ENCODE measurements at regions not wholly inside any gene's neighbourhood (a gene's known extent, or its start where the extent isn't known, plus 50 kb on each side); places are given as distances from the start of the nearest gene placed in this dataset.

DNA sequence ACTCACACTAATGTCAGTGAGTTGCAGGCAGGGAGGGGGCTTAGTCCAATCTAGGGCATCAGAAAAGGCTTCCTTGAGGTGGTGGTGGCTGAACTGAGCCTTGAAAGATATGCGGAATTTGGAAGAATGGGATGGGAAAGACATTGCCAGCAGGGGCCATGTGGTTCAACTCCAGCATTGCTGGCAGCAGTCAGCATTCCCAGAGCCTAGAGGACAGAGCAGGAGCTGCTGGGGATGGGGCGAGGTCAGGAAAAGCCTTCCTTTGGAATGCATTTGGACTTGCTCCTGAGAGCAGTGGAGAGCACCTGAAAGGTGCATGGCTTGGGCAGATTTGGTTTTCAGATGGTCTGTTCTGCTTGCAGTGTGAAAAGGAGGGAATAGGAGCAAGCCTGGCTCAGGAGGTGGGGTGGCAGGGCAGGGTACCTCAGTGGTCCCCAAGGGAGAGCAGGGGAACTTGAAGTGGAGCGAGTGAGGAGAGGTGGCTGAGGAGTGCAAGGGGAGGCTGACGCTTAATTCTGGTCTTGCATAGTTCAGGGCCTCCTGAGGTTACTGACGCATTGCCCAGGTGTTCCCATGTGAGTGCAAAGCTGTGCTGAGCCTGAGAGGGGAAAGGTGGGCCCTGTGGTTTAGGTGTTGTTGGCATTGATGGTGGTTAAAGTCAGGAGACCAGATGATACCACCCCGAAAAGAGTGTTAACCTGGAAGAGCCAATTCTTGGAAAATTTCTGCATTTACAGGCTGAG, 112.1 kb upstream of the MGAT5 start:
- DNase-seq (ENCODE audit: low read depth in 2 of 2) = no peak

DNA sequence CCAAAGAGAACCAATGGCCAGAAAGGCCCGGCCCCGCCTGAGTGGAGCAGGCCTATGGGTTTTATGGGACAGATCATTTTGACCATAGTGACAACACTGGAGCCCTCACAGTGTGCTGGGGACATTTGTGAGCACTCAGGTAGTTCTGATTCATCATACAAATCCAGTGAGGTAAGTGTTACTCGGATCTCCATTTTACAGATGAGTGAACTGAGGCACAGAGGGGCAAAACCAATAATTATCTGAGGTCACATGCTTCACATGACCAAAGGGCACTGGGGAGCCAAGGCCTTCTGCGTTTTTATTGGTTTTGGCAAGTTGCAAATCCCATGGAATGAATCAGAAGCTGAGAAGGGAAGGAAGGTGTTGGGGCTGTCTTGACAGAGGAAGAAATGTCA, 111.5 kb upstream of the MGAT5 start:
- no peak for DNase-seq (ENCODE audit: low read depth in 2 of 2)

DNA sequence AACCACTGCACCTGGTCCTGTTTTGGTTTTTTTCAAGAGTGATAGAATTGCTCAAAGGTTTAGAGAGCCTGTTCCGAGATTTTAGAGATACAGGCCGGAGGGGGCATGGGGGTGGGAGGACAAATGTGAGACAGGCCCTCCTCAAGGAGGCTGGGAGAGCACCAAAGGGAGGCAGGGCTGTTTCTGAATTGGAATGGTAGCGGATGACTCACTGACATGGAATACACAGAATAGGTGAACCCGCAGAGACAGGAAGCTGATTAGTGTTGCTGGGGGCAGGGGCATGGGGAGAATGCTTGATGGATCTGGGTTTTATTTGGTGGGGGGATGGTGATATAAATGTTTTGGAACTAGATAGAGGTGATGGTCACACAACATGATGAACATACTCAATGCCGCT, 111.0 kb upstream of the MGAT5 start:
- DNase-seq (ENCODE audit: low read depth in 2 of 2) = no peak

- DNase-seq (ENCODE audit: low read depth in 2 of 2) = no peak
Measured at GRCh38 chr2:134143568-134143967, 110.3 kb upstream of the MGAT5 start.

GRCh38 chr2:134144081-134144596, 109.7 kb upstream of the MGAT5 start:
- DNase-seq (ENCODE audit: low read depth in 2 of 2) = no peak

- no peak for DNase-seq (ENCODE audit: low read depth in 2 of 2)
Measured at GRCh38 chr2:134144651-134145050, 109.2 kb upstream of the MGAT5 start.

DNA sequence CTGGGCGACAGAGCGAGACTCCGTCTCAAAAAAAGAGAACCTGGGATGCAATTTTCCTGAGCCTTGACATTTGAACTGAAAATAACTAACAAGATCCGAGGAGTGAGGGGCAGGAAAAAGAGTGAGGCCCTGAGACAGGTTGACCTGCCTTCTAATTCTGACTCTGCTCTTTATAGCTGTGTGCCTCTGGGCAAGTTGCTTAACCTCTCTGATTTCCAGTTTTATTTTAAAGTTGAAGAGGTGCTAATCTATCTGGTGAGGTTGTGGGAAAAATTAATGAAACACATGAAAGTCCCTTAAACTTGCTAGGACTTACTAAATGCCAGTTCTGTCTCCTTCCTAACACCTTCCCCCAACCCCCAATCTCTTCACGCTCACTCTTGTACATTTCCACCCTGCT, 108.4 kb upstream of the MGAT5 start:
- no peak for DNase-seq (ENCODE audit: low read depth in 2 of 2)

DNA sequence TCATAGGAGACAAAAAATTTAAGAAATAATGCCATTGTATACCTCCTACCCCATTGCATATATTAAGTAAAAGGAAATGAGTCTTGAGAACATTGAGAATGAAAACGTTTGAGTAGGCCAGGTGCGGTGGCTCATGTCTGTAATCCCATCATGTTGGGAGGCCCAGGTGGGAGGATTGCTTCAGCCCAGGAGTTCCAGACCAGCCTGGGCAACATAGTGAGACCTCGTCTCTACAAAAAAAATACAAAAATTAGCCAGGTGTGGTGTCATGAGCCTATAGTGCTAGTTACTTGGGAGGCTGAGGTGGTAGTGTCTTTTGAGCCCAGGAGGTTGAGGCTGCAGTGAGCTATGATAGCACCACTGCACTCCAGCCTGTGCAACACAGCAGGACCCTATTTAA, 107.7 kb upstream of the MGAT5 start:
- DNase-seq (ENCODE audit: low read depth in 2 of 2) = no peak

- DNase-seq (ENCODE audit: low read depth in 2 of 2) = no peak
Measured at GRCh38 chr2:134146620-134147019, 107.3 kb upstream of the MGAT5 start.

DNA sequence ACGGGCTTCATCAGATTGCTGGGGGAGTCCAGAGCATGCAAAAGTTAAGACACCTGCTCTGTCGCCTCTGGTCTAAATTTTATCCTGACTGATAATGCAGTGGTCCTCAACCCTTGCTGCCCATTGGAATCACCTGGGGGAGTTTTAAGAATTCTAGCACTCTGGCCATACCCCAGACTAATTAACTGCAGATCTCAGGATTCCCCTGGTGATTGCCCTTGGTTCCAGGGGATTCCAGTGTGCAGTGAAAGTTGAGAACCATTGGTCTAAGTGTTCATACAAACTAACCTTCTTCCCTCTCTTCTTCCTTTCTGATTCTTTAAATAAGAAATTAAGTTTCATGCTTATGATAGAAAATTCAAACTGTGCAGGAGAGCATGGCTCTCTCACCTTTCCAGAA, 105.7 kb upstream of the MGAT5 start:
- DNase-seq (ENCODE audit: low read depth in 2 of 2) = no peak

GRCh38 chr2:134148843-134149472, 104.9 kb upstream of the MGAT5 start:
- no peak for DNase-seq (ENCODE audit: low read depth in 2 of 2)

DNA sequence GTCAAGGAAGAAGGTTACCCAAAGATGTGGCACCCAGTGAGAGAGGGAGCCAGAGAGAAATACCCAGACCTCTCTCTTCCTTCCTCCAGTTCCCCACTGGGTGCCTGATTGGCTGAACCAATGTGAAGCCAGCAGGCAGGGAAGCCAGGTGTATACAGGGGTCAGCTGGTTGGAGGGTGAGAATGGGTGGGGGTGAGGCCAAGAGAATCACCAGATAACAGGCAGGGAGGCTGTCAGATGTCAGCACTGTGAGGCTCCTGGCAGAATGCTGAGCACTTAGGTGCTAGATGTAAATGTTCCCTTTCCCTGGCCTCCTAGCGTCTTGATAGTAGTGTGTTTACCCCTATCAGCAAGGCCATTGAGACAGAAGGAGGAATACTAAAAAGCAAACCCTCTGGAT, 104.0 kb upstream of the MGAT5 start:
- DNase-seq (ENCODE audit: low read depth in 2 of 2) = no peak

DNA sequence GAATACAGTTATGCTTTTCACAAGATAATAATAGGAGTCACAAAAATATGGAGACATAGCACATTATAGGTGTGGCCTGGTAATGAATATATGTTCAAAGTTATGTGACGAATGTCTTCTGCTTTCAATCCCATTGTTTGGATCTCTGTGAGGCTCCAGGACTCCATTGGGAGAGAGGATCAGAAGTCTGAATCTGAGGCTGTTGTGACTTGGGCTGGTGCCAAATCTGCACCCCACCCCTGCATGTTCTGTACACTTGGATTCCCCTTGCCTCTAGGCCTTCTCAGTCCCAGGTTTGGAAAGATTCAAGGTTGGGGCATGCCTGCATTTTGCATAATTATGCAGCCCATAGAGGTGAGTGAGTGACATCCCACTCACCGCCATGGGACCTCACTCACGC, 103.1 kb upstream of the MGAT5 start:
- DNase-seq (ENCODE audit: low read depth in 2 of 2) = no peak

- no peak for DNase-seq (ENCODE audit: low read depth in 2 of 2)
Measured at GRCh38 chr2:134152045-134153010, 101.5 kb upstream of the MGAT5 start.

DNA sequence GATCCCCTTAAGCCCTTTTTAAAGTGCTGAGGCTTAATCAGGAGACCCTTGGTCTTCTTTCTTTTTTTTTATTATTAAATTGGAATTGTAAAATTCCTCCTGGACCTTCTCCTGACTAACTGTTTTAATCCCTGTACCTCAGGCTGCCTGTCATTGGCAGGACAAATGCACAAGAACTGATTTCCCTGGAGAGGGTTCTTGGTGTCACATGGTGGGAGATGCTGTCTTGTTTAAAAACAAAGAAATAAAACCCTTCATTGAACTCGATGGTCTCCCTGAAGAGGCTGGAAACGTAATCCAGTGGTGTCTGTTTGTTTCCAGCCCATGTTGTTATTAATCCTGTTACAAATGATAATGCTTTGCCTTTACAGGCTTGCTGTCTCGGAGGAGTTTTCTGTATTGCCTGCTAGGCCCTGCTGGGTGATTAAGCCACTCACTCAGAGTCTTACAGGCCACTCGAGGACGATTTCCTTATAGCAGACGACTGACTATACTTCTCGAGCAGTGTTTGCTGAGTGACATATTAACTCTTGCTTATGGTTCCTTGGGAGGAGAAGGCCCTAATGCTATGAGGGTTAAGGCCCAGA, 100.5 kb upstream of the MGAT5 start:
- DNase-seq (ENCODE audit: low read depth in 2 of 2) = no peak

GRCh38 chr2:134154246-134154645, 99.6 kb upstream of the MGAT5 start:
- no peak for DNase-seq (ENCODE audit: low read depth in 2 of 2)

DNA sequence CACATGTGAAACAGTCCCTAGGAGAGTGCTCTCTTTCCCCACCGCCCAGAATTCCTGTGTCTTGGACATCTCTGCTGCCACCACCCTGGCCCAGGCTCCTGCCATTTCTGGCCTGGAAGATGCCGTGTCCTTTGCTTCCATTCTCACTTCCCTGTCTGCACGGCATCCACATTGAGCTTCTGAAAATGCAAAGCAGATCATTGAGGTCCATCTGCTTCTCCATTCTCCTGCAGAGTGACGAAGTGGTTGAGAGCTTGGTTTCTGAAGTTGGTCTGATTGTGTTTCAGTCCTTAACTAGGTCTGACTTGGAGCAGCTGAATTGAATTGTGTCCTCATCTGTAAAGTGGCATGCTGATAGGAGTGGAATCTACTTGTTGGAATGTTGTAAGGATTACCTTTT, 98.7 kb upstream of the MGAT5 start:
- no peak for DNase-seq (ENCODE audit: low read depth in 2 of 2)

DNA sequence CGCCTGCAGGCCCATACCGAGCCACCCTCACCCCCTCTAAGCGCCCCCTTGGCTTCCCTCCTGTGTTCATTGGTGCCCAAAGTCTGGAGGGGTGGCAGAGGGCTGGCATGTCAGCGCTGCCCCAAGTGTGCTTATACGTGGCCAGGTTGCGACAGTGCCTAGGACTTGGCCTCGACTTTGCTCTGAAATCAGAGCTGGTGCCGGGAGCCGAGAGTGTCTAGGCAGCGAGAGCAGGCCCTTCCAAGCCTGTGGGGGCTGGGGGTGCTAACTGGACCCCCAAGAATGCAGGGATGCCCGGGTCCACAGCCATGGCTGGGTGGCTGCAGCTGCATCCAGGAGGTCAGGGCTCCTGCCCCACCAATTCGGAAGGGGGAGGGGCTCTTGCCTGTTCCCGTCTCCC, 95.6 kb upstream of the MGAT5 start:
- DNase-seq (ENCODE audit: low read depth in 2 of 2) = no peak

DNA sequence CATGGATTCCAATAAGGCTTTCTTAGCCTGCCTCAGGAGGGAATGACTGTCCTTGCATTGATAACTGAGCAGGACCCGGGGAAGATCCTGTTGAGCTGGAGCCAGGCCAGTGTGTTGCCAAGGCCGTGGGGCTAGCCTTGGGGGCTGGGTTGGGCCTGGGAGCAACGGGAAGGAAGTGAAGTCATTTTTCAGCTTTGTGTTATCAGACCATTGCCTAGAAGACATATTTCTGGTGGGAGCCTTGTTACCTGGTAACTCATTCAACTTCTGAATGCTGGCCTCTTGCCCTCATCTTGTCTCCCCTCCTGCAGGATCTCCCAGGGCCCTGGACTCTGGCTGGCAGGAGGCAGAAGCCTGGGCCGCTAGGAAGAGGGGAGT, 92.7 kb upstream of the MGAT5 start:
- no peak for DNase-seq (ENCODE audit: low read depth in 2 of 2)

DNA sequence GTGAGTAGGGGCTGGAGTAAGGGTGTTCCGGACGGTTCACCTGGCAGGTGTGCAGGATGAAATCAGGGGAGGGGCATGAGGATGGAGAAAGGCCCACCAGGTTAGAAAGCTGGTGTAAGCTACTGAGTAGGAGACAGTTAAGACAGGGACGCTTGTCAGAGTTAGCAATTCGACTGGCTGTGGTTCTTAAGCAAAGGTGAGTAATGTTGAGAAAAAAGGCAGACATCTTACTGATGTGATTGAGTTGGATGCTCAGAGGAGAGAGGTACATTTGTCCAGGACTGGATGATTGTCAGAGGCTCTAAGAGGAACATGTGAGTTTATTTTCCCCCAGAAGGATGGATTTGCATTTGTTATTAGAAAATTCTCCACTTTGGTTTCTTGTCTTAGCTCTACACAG, 90.5 kb upstream of the MGAT5 start:
- DNase-seq (ENCODE audit: low read depth in 2 of 2) = no peak

- DNase-seq (ENCODE audit: low read depth in 2 of 2) = no peak
Measured at GRCh38 chr2:134164306-134164705, 89.6 kb upstream of the MGAT5 start.

GRCh38 chr2:134167015-134167414, 86.9 kb upstream of the MGAT5 start:
- DNase-seq (ENCODE audit: low read depth in 2 of 2) = no peak
